Esophagus muscularis mucosa (tissue), 4 donors: ENCODE measurements at regions not wholly inside any gene's neighbourhood (a gene's known extent, or its start where the extent isn't known, plus 50 kb on each side); places are given as distances from the start of the nearest gene placed in this dataset.

ENCODE experiments used
- DNase-seq: peaks from one replicate; pipeline ENCODE4 v3.0.0-alpha.2; 2017; ENCODE audit errors: extremely low spot score
- H3K27ac ChIP-seq, 4 donors: fragments of 200-600 bp; sonication (generic); replicated peaks in 1 of 4; 1 replicate in 3 of 4; 2 replicates in 1 of 4; pipeline ENCODE4 v1.5.1; 2016 to 2019; ENCODE audit warnings: mild to moderate bottlenecking in 1 of 4
- H3K27me3 ChIP-seq, 4 donors: fragments of 200-600 bp; sonication (generic); one replicate each; pipeline versions ENCODE4 v1.5.1 to v1.6.0; 2016 to 2019
- H3K36me3 ChIP-seq, 4 donors: fragments of 200-600 bp; sonication (generic); one replicate each; pipeline ENCODE4 v1.5.1; 2016 to 2019
- H3K4me1 ChIP-seq, 4 donors: fragments of 200-600 bp; sonication (generic); one replicate each; pipeline ENCODE4 v1.5.1; 2016 to 2019
- H3K4me3 ChIP-seq, 4 donors: fragments of 200-600 bp; sonication (generic); 1 replicate in 2 of 4; 2 replicates in 2 of 4; pipeline ENCODE4 v1.5.1; 2016 to 2019; ENCODE audit warnings: mild to moderate bottlenecking in 4 of 4, moderate library complexity in 1 of 4
- H3K9me3 ChIP-seq, 4 donors: fragments of 200-600 bp; sonication (generic); 1 replicate in 3 of 4; 2 replicates in 1 of 4; pipeline ENCODE4 v1.5.1; 2016 to 2019
- CTCF ChIP-seq, 3 experiments: fragments of 200-600 bp in 2 of 3; fragments of 450-650 bp in 1 of 3; sonication (generic) in 2 of 3; IDR thresholded peaks; one replicate each; pipeline ENCODE4 v1.5.1; 2017 to 2019; ENCODE audit warnings: antibody characterized with exemption in 3 of 3, mild to moderate bottlenecking in 2 of 3, moderate library complexity in 1 of 3
- EP300 ChIP-seq: sonication (generic); formaldehyde crosslinking; IDR thresholded peaks from one replicate; pipeline ENCODE4 v1.6.1; 2017; ENCODE audit warnings: antibody characterized with exemption
- POLR2A ChIP-seq: fragments of 450-650 bp; IDR thresholded peaks from one replicate; pipeline ENCODE4 v1.6.1; 2017; ENCODE audit warnings: antibody characterized with exemption, moderate library complexity, mild to moderate bottlenecking, low read depth
- POLR2AphosphoS5 ChIP-seq, 2 donors: sonication (generic); formaldehyde crosslinking; IDR thresholded peaks; one replicate each; pipeline ENCODE4 v1.6.1; 2017; ENCODE audit warnings: antibody characterized with exemption in 2 of 2
- WGBS: methylation state at CpG from one replicate; pipeline ENCODE4 v1.1.5; 2018; 5-methylcytosine and 5-hydroxymethylcytosine counted together
- intact Hi-C: fragments of 100-400 bp; cut with DNase I; formaldehyde crosslinking; loops from one replicate; pipeline ENCODE4 v1.15.1; 2023

- intact Hi-C loops = no loop called here
- Histone ChIP-seq H3K36me3 (no peaks in the 10 kb centered on the region), H3K27me3 (no peaks in the 10 kb centered on the region), H3K27ac (no peak overlapping the region), H3K9me3 (peaks cover 0 to 7% (median 4%) of the 10 kb centered on the region in 4 donors), H3K4me1 (no peaks in the 10 kb centered on the region), H3K4me3 (no peak overlapping the region)
- no peak for DNase-seq
- 88% methylated on average over 6 of the region's 6 CpGs for WGBS
- no peak for TF ChIP-seq POLR2AphosphoS5 (IDR thresholded peaks at IDR 0.05)
- TF ChIP-seq CTCF (IDR thresholded peaks at IDR 0.05) = no peak
- TF ChIP-seq POLR2A = no peak
- TF ChIP-seq EP300 = no peak
Observed at GRCh38 chr5:74355041-74355824, 285.3 kb downstream of the ENC1 start.

GRCh38 chr5:74352256-74352655 lies 288.3 kb downstream of the ENC1 start:
- Histone ChIP-seq H3K27me3 (no peaks in the 10 kb centered on the region), H3K4me3 (no peak overlapping the region), H3K27ac (no peak overlapping the region), H3K9me3 (peaks cover 0 to 7% (median 4%) of the 10 kb centered on the region in 4 donors), H3K4me1 (no peaks in the 10 kb centered on the region), H3K36me3 (no peaks in the 10 kb centered on the region)
- 52% methylated on average over 4 of the region's 4 CpGs for WGBS
- TF ChIP-seq POLR2AphosphoS5 (IDR thresholded peaks at IDR 0.05) = no peak
- no peak for TF ChIP-seq CTCF (IDR thresholded peaks at IDR 0.05)
- no peak for TF ChIP-seq EP300
- intact Hi-C loops = no loop called here
- no peak for DNase-seq

GRCh38 chr5:74342948-74343682 lies 297.4 kb downstream of the ENC1 start:
- no peak for DNase-seq
- H3K27ac ChIP-seq = no peak overlapping the region
- no peak overlapping the region for H3K4me3 ChIP-seq
- no peaks in the 10 kb centered on the region for H3K27me3 ChIP-seq
- no peak for TF ChIP-seq CTCF (IDR thresholded peaks at IDR 0.05)
- H3K36me3 ChIP-seq = no peaks in the 10 kb centered on the region
- intact Hi-C loops = no loop called here
- no peaks in the 10 kb centered on the region for H3K9me3 ChIP-seq
- peaks cover 0 to 2% (median under 1%) of the 10 kb centered on the region in 4 donors for H3K4me1 ChIP-seq
- 83% methylated on average over 5 of the region's 5 CpGs for WGBS

- Histone ChIP-seq H3K36me3 (no peaks in the 10 kb centered on the region), H3K27ac (no peak overlapping the region), H3K9me3 (no peaks in the 10 kb centered on the region), H3K27me3 (no peaks in the 10 kb centered on the region), H3K4me1 (peaks cover 3 to 11% (median 9%) of the 10 kb centered on the region in 4 donors), H3K4me3 (no peak overlapping the region)
- intact Hi-C loops = no loop called here
- no peak for TF ChIP-seq EP300
- no peak for TF ChIP-seq CTCF (IDR thresholded peaks at IDR 0.05)
- no peak for TF ChIP-seq POLR2A
- no peak for TF ChIP-seq POLR2AphosphoS5 (IDR thresholded peaks at IDR 0.05)
- 53% methylated on average over 2 of the region's 2 CpGs for WGBS
- no peak for DNase-seq
Observed at GRCh38 chr5:74342182-74342581, 298.3 kb downstream of the ENC1 start.
